GM12864 (cell line): ENCODE measurements at regions not wholly inside any gene's neighbourhood (a gene's known extent, or its start where the extent isn't known, plus 50 kb on each side); places are given as distances from the start of the nearest gene placed in this dataset.

ENCODE experiments used
- DNase-seq: peaks from one replicate; pipeline ENCODE4 v3.0.0-alpha.2; 2011; ENCODE audit warnings: low read depth
- H3K4me3 ChIP-seq: 2 replicates; pipeline ENCODE4 v1.5.1; 2011; ENCODE audit warnings: mild to moderate bottlenecking, low read depth, low read length, control low read depth
- TF ChIP-seq, protein P1 (sequence below): IDR thresholded peaks from 2 replicates; pipeline ENCODE4 v1.5.1; 2011; ENCODE audit warnings: low read depth, mild to moderate bottlenecking, moderate library complexity, low read length, control low read depth, inconsistent platforms; ENCODE audit errors: missing control alignments

GRCh38 chr2:53543083-53543482 is 224.5 kb upstream of the CHAC2 start:
- no peak overlapping the region for H3K4me3 ChIP-seq
- TF ChIP-seq, protein P1, sequence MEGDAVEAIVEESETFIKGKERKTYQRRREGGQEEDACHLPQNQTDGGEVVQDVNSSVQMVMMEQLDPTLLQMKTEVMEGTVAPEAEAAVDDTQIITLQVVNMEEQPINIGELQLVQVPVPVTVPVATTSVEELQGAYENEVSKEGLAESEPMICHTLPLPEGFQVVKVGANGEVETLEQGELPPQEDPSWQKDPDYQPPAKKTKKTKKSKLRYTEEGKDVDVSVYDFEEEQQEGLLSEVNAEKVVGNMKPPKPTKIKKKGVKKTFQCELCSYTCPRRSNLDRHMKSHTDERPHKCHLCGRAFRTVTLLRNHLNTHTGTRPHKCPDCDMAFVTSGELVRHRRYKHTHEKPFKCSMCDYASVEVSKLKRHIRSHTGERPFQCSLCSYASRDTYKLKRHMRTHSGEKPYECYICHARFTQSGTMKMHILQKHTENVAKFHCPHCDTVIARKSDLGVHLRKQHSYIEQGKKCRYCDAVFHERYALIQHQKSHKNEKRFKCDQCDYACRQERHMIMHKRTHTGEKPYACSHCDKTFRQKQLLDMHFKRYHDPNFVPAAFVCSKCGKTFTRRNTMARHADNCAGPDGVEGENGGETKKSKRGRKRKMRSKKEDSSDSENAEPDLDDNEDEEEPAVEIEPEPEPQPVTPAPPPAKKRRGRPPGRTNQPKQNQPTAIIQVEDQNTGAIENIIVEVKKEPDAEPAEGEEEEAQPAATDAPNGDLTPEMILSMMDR, result no peak
- no peak for DNase-seq

GRCh38 chr2:53536583-53537361 is 230.8 kb upstream of the CHAC2 start:
- DNase-seq, result no peak
- H3K4me3 ChIP-seq, result no peak overlapping the region
- TF ChIP-seq, protein P1, result no peak

GRCh38 chr2:53535234-53535840 is 232.3 kb upstream of the CHAC2 start:
- TF ChIP-seq, protein P1, result no peak
- no peak overlapping the region for H3K4me3 ChIP-seq
- no peak for DNase-seq

DNA sequence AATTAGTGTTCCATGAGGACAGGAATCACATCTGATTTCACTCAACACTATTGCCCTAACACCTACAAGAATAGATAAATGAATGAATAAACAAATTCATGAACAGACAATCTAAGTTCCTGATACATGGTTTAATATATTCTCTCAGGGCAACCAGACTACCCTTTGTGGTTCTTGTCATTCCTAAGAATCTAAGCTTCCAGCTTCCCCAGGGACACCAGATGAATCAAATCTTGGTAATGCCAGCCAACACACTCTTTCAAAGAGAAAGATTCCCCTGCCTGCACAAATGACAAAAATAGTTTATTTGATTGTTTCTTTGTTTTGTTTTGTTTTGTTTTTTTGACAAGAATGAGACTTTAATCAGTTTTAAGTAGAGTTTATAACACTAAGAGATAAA is 237.5 kb upstream of the CHAC2 start:
- TF ChIP-seq, protein P1, result no peak
- H3K4me3 ChIP-seq, result no peak overlapping the region
- DNase-seq, result no peak

DNA sequence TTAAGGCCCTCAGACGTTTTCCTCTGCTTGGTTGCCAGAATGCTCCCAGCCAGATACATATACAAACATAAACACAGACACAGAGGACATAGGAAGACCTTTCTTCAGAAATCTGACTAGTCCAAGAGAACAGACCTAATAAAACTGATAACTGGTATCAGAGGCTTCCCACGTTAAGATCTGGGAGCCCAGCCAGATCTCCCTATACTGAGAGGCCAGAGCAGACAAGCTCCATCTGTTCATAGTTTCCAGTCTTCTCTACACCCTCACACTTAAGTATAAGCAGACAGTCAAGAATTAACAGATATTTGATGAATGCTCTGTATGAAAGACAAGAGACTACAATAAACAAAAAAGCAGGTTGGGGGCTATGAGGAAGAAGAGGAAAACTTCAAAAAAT is 240.5 kb upstream of the CHAC2 start:
- DNase-seq, result no peak
- TF ChIP-seq, protein P1, result no peak

GRCh38 chr2:53519918-53520841 is 247.4 kb upstream of the CHAC2 start:
- H3K4me3 ChIP-seq, result no peak overlapping the region
- TF ChIP-seq, protein P1, result no peak
- DNase-seq, result no peak

More for the DNA sequence above, 240.5 kb upstream of the CHAC2 start:
- no peak overlapping the region for H3K4me3 ChIP-seq
